ENCODE measurements at regions not wholly inside any gene's neighbourhood (a gene's known extent, or its start where the extent isn't known, plus 50 kb on each side); places are given as distances from the start of the nearest gene placed in this dataset.
A peak's percentile ranks its signal among the peaks of the same experiment; 100 is the strongest.

DNA sequence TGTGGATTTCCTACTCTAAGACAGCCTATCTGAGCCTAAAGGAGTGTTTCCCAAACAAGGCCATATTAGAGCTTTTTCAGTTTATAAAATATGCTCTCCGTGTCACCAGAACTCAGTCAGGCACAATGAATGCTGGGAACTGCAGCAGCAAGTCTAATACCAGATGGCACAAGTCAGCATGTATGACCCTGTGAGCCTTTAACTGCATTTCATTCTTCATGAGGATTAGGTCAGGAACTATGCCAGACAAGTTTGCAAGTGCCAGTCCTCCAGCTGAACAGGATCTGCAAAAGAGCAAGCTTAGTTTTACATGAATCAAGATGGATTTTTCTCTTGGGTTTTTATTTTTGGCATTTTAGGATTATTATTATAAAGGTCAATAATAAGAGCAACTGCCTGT lies 66.7 kb upstream of the SAMD5 start:
- CTCF ChIA-PET = no interaction called here
- H3K4me3 Mint-ChIP-seq = no peak overlapping the region
- H3K9me3 Mint-ChIP-seq = no peaks in the 10 kb centered on the region
- no peak for DNase-seq (ENCODE audit: low spot score)
- H3K27ac Mint-ChIP-seq = no peak overlapping the region
- ATAC-seq = no peak
- POLR2A ChIA-PET = no interaction called here
- TF ChIP-seq AR (CRISPR knock-in tag; IDR thresholded peaks at IDR 0.05) (no peak), CREM (CRISPR knock-in tag; IDR thresholded peaks at IDR 0.05) (no peak), SMAD3 (CRISPR knock-in tag; IDR thresholded peaks at IDR 0.05; ENCODE audit: borderline replicate concordance) (no peak), ZNF138 (CRISPR knock-in tag; conservative IDR thresholded peaks at IDR 0.05) (no peak), CREB1 (CRISPR knock-in tag; IDR thresholded peaks at IDR 0.05) (no peak), ETV6 (CRISPR knock-in tag; IDR thresholded peaks at IDR 0.05) (no peak)
- TF ChIP-seq, protein P1, sequence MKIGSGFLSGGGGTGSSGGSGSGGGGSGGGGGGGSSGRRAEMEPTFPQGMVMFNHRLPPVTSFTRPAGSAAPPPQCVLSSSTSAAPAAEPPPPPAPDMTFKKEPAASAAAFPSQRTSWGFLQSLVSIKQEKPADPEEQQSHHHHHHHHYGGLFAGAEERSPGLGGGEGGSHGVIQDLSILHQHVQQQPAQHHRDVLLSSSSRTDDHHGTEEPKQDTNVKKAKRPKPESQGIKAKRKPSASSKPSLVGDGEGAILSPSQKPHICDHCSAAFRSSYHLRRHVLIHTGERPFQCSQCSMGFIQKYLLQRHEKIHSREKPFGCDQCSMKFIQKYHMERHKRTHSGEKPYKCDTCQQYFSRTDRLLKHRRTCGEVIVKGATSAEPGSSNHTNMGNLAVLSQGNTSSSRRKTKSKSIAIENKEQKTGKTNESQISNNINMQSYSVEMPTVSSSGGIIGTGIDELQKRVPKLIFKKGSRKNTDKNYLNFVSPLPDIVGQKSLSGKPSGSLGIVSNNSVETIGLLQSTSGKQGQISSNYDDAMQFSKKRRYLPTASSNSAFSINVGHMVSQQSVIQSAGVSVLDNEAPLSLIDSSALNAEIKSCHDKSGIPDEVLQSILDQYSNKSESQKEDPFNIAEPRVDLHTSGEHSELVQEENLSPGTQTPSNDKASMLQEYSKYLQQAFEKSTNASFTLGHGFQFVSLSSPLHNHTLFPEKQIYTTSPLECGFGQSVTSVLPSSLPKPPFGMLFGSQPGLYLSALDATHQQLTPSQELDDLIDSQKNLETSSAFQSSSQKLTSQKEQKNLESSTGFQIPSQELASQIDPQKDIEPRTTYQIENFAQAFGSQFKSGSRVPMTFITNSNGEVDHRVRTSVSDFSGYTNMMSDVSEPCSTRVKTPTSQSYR (CRISPR knock-in tag; IDR thresholded peaks at IDR 0.05) = no peak
- peaks cover 100% of the 10 kb centered on the region for H3K27me3 Mint-ChIP-seq (ENCODE audit: low read depth)
- peaks cover 3% of the 10 kb centered on the region; the same call in 1 of the 2 replicates for H3K36me3 Mint-ChIP-seq
- peaks cover 40% of the 10 kb centered on the region for H3K4me1 Mint-ChIP-seq

GRCh38 chr6:147447835-147448611 lies 60.5 kb upstream of the SAMD5 start:
- H3K4me1 Mint-ChIP-seq = peaks cover 50% of the 10 kb centered on the region
- H3K27me3 Mint-ChIP-seq (ENCODE audit: low read depth) = peaks cover 58% of the 10 kb centered on the region
- peak overlapping the region; percentile 38; the same call in 1 of the 2 replicates for H3K27ac Mint-ChIP-seq
- DNase-seq (ENCODE audit: low spot score) = peak; percentile 93
- H3K4me3 Mint-ChIP-seq = peak overlapping the region; percentile 45
- ChIA-PET CTCF (interaction anchor here (1.5 kb wide), 2 partner anchors 9 to 27 kb away, joined by 3 to 8 read pairs; no protein-coding TSS in a partner anchor), POLR2A (no interaction called here)
- peaks cover 11% of the 10 kb centered on the region; the same call in 1 of the 2 replicates for H3K9me3 Mint-ChIP-seq
- no peaks in the 10 kb centered on the region for H3K36me3 Mint-ChIP-seq
- ATAC-seq = peak; percentile 94
- TF ChIP-seq FOXK1 (CRISPR knock-in tag; IDR thresholded peaks at IDR 0.05) (peak; percentile 75), ESRRA (CRISPR knock-in tag; IDR thresholded peaks at IDR 0.05; ENCODE audit: borderline replicate concordance) (no peak), NFYB (CRISPR knock-in tag; conservative IDR thresholded peaks at IDR 0.05; ENCODE audit: low read depth) (no peak), NFE2L1 (CRISPR knock-in tag; IDR thresholded peaks at IDR 0.05) (no peak), ZNF423 (CRISPR knock-in tag; IDR thresholded peaks at IDR 0.05) (no peak), EMX1 (CRISPR knock-in tag; IDR thresholded peaks at IDR 0.05) (no peak), ETV6 (CRISPR knock-in tag; IDR thresholded peaks at IDR 0.05) (peak; percentile 33; the same call in 1 of the 2 replicates), HMGXB4 (CRISPR knock-in tag; IDR thresholded peaks at IDR 0.05) (no peak), SP1 (CRISPR knock-in tag; conservative IDR thresholded peaks at IDR 0.05) (0 out of 2 replicates have a peak, but pooled peaks have one; percentile 59), SMAD4 (CRISPR knock-in tag; IDR thresholded peaks at IDR 0.05) (no peak), USF2 (CRISPR knock-in tag; IDR thresholded peaks at IDR 0.05) (peak; percentile 76)
- TF ChIP-seq, protein P2, sequence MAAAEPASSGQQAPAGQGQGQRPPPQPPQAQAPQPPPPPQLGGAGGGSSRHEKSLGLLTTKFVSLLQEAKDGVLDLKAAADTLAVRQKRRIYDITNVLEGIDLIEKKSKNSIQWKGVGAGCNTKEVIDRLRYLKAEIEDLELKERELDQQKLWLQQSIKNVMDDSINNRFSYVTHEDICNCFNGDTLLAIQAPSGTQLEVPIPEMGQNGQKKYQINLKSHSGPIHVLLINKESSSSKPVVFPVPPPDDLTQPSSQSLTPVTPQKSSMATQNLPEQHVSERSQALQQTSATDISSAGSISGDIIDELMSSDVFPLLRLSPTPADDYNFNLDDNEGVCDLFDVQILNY (CRISPR knock-in tag; IDR thresholded peaks at IDR 0.05) = no peak
- TF ChIP-seq, protein P3, sequence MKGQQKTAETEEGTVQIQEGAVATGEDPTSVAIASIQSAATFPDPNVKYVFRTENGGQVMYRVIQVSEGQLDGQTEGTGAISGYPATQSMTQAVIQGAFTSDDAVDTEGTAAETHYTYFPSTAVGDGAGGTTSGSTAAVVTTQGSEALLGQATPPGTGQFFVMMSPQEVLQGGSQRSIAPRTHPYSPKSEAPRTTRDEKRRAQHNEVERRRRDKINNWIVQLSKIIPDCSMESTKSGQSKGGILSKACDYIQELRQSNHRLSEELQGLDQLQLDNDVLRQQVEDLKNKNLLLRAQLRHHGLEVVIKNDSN (CRISPR knock-in tag; IDR thresholded peaks at IDR 0.05) = peak; percentile 74; the same call in 1 of the 2 replicates
- TF ChIP-seq, protein P4, sequence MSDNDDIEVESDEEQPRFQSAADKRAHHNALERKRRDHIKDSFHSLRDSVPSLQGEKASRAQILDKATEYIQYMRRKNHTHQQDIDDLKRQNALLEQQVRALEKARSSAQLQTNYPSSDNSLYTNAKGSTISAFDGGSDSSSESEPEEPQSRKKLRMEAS (CRISPR knock-in tag; IDR thresholded peaks at IDR 0.05) = peak; percentile 85; the same call in 1 of the 2 replicates
- TF ChIP-seq, protein P5, sequence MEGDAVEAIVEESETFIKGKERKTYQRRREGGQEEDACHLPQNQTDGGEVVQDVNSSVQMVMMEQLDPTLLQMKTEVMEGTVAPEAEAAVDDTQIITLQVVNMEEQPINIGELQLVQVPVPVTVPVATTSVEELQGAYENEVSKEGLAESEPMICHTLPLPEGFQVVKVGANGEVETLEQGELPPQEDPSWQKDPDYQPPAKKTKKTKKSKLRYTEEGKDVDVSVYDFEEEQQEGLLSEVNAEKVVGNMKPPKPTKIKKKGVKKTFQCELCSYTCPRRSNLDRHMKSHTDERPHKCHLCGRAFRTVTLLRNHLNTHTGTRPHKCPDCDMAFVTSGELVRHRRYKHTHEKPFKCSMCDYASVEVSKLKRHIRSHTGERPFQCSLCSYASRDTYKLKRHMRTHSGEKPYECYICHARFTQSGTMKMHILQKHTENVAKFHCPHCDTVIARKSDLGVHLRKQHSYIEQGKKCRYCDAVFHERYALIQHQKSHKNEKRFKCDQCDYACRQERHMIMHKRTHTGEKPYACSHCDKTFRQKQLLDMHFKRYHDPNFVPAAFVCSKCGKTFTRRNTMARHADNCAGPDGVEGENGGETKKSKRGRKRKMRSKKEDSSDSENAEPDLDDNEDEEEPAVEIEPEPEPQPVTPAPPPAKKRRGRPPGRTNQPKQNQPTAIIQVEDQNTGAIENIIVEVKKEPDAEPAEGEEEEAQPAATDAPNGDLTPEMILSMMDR (IDR thresholded peaks at IDR 0.05) = no peak
